ENCODE measurements at regions not wholly inside any gene's neighbourhood (a gene's known extent, or its start where the extent isn't known, plus 50 kb on each side); places are given as distances from the start of the nearest gene placed in this dataset.

GRCh38 chr2:82314836-82315472 lies 2010.4 kb upstream of the LRRTM1 start:
- TF ChIP-seq CTCF (IDR thresholded peaks at IDR 0.05; ENCODE audit: insufficient read depth, low read length, poor library complexity, severe bottlenecking) (no peak), EZH2phosphoT487 (conservative IDR thresholded peaks at IDR 0.05; ENCODE audit: low read length) (no peak)

All from SU-DHL-6 (cell line).